Ascending aorta (tissue), 2 donors: ENCODE measurements at regions not wholly inside any gene's neighbourhood (a gene's known extent, or its start where the extent isn't known, plus 50 kb on each side); places are given as distances from the start of the nearest gene placed in this dataset.

ENCODE experiments used
- DNase-seq, 2 donors: peaks; one replicate each; pipeline ENCODE4 v3.0.0-alpha.2; 2019; ENCODE audit warnings: low spot score in 2 of 2
- H3K27ac ChIP-seq, 2 donors: fragments of 200-600 bp; sonication (generic); one replicate each; pipeline ENCODE4 v1.5.1; 2016 to 2017; ENCODE audit warnings: mild to moderate bottlenecking in 1 of 2
- H3K27me3 ChIP-seq: fragments of 200-600 bp; sonication (generic); one replicate; pipeline ENCODE4 v1.5.1; 2017
- H3K36me3 ChIP-seq, 2 donors: fragments of 200-600 bp; sonication (generic); one replicate each; pipeline ENCODE4 v1.5.1; 2016
- H3K4me1 ChIP-seq, 2 donors: fragments of 200-600 bp; sonication (generic); one replicate each; pipeline ENCODE4 v1.5.1; 2016 to 2017; ENCODE audit warnings: mild to moderate bottlenecking in 1 of 2
- H3K4me3 ChIP-seq, 2 donors: fragments of 200-600 bp; sonication (generic); one replicate each; pipeline ENCODE4 v1.5.1; 2016 to 2017; ENCODE audit warnings: mild to moderate bottlenecking in 1 of 2
- H3K9me3 ChIP-seq, 2 donors: fragments of 200-600 bp; sonication (generic); one replicate each; pipeline ENCODE4 v1.5.1; 2016
- CTCF ChIP-seq, 3 experiments: fragments of 200-600 bp in 2 of 3; fragments of 450-650 bp in 1 of 3; sonication (generic) in 2 of 3; IDR thresholded peaks; one replicate each; pipeline ENCODE4 v1.5.1; 2016 to 2019; ENCODE audit warnings: antibody characterized with exemption in 3 of 3, mild to moderate bottlenecking in 1 of 3, moderate library complexity in 1 of 3
- intact Hi-C: fragments of 100-400 bp; cut with DNase I; formaldehyde crosslinking; loops from one replicate; pipeline ENCODE4 v1.15.1; 2023

GRCh38 chr7:88437132-88437531, 130.4 kb upstream of the STEAP4 start:
- H3K4me1 ChIP-seq = no peaks in the 10 kb centered on the region
- intact Hi-C loops = no loop called here
- no peak for TF ChIP-seq CTCF (IDR thresholded peaks at IDR 0.05)
- no peaks in the 10 kb centered on the region for H3K36me3 ChIP-seq
- H3K27me3 ChIP-seq = no peaks in the 10 kb centered on the region
- no peak overlapping the region for H3K4me3 ChIP-seq
- no peak overlapping the region for H3K27ac ChIP-seq
- DNase-seq = no peak
- no peaks in the 10 kb centered on the region for H3K9me3 ChIP-seq

GRCh38 chr7:88432301-88432700, 125.6 kb upstream of the STEAP4 start:
- H3K27ac ChIP-seq = no peak overlapping the region
- H3K27me3 ChIP-seq = no peaks in the 10 kb centered on the region
- no peaks in the 10 kb centered on the region for H3K4me1 ChIP-seq
- H3K9me3 ChIP-seq = no peaks in the 10 kb centered on the region
- no peak overlapping the region for H3K4me3 ChIP-seq
- no peak for TF ChIP-seq CTCF (IDR thresholded peaks at IDR 0.05)
- H3K36me3 ChIP-seq = no peaks in the 10 kb centered on the region
- intact Hi-C loops = no loop called here
- DNase-seq = no peak

GRCh38 chr7:88431882-88432281, 125.2 kb upstream of the STEAP4 start:
- H3K9me3 ChIP-seq = no peaks in the 10 kb centered on the region
- H3K27ac ChIP-seq = no peak overlapping the region
- TF ChIP-seq CTCF (IDR thresholded peaks at IDR 0.05) = no peak
- no peak for DNase-seq
- intact Hi-C loops = no loop called here
- no peaks in the 10 kb centered on the region for H3K27me3 ChIP-seq
- H3K4me3 ChIP-seq = no peak overlapping the region
- no peaks in the 10 kb centered on the region for H3K4me1 ChIP-seq
- H3K36me3 ChIP-seq = no peaks in the 10 kb centered on the region

GRCh38 chr7:88429382-88429781, 122.7 kb upstream of the STEAP4 start:
- Histone ChIP-seq H3K36me3 (no peaks in the 10 kb centered on the region), H3K27ac (no peak overlapping the region), H3K4me1 (no peaks in the 10 kb centered on the region), H3K9me3 (no peaks in the 10 kb centered on the region), H3K4me3 (no peak overlapping the region), H3K27me3 (no peaks in the 10 kb centered on the region)
- intact Hi-C loops = no loop called here
- no peak for TF ChIP-seq CTCF (IDR thresholded peaks at IDR 0.05)
- DNase-seq = no peak

- H3K27me3 ChIP-seq = no peaks in the 10 kb centered on the region
- no peaks in the 10 kb centered on the region for H3K36me3 ChIP-seq
- intact Hi-C loops = no loop called here
- H3K4me1 ChIP-seq = no peaks in the 10 kb centered on the region
- no peak overlapping the region for H3K4me3 ChIP-seq
- no peaks in the 10 kb centered on the region for H3K9me3 ChIP-seq
- TF ChIP-seq CTCF (IDR thresholded peaks at IDR 0.05) = no peak
- DNase-seq = no peak
- no peak overlapping the region for H3K27ac ChIP-seq
These were observed 95.8 kb upstream of the STEAP4 start for GRCh38 chr7:88402529-88402928.

- intact Hi-C loops = no loop called here
- TF ChIP-seq CTCF (IDR thresholded peaks at IDR 0.05) = no peak
- Histone ChIP-seq H3K27me3 (no peaks in the 10 kb centered on the region), H3K9me3 (no peaks in the 10 kb centered on the region), H3K4me1 (no peaks in the 10 kb centered on the region), H3K4me3 (no peak overlapping the region), H3K27ac (no peak overlapping the region), H3K36me3 (no peaks in the 10 kb centered on the region)
- DNase-seq = no peak
These were observed 94.4 kb upstream of the STEAP4 start for GRCh38 chr7:88401009-88401623.
